ENCODE measurements at regions not wholly inside any gene's neighbourhood (a gene's known extent, or its start where the extent isn't known, plus 50 kb on each side); places are given as distances from the start of the nearest gene placed in this dataset.

- no peak for ATAC-seq
- no peak for DNase-seq
These were observed 62.0 kb downstream of the SUCNR1 start for GRCh38 chr3:151935446-151935845.

- ATAC-seq: no peak
- DNase-seq: no peak
These were observed 67.0 kb downstream of the SUCNR1 start for GRCh38 chr3:151940481-151940880.

- no peak for ATAC-seq
- DNase-seq: no peak
These were observed 70.1 kb downstream of the SUCNR1 start for GRCh38 chr3:151943539-151943938.

GRCh38 chr3:151944356-151944755, 70.9 kb downstream of the SUCNR1 start:
- ATAC-seq (no peak), DNase-seq (no peak)

- DNase-seq: no peak
- ATAC-seq: no peak
These were observed 73.2 kb downstream of the SUCNR1 start for GRCh38 chr3:151946606-151947005.

- ATAC-seq (no peak), DNase-seq (no peak)
These were observed 76.3 kb downstream of the SUCNR1 start for GRCh38 chr3:151949706-151950105.

- ATAC-seq (no peak), DNase-seq (no peak)
These were observed 81.9 kb downstream of the SUCNR1 start for GRCh38 chr3:151955356-151955755.

- no peak for DNase-seq
- ATAC-seq: no peak
These were observed 87.6 kb downstream of the SUCNR1 start for GRCh38 chr3:151960961-151961580.

GRCh38 chr3:151962352-151962751, 88.9 kb downstream of the SUCNR1 start:
- ATAC-seq (no peak), DNase-seq (no peak)

- ATAC-seq (no peak), DNase-seq (no peak)
These were observed 89.5 kb downstream of the SUCNR1 start for GRCh38 chr3:151962912-151963311.

GRCh38 chr3:151964743-151965142, 91.3 kb downstream of the SUCNR1 start:
- DNase-seq (no peak), ATAC-seq (no peak)

GRCh38 chr3:151969026-151969642, 95.7 kb downstream of the SUCNR1 start:
- ATAC-seq (no peak), DNase-seq (no peak)

GRCh38 chr3:151971814-151972579, 98.6 kb downstream of the SUCNR1 start:
- ATAC-seq (no peak), DNase-seq (no peak)

GRCh38 chr3:151974067-151974466, 100.6 kb downstream of the SUCNR1 start:
- no peak for ATAC-seq
- DNase-seq: no peak

GRCh38 chr3:151976211-151977050, 103.0 kb downstream of the SUCNR1 start:
- no peak for DNase-seq
- no peak for ATAC-seq

- DNase-seq (no peak), ATAC-seq (no peak)
These were observed 106.5 kb downstream of the SUCNR1 start for GRCh38 chr3:151979906-151980305.

- ATAC-seq (no peak), DNase-seq (no peak)
These were observed 110.1 kb downstream of the SUCNR1 start for GRCh38 chr3:151983538-151983937.

GRCh38 chr3:151985787-151986430, 112.5 kb downstream of the SUCNR1 start:
- DNase-seq: no peak
- ATAC-seq: no peak

GRCh38 chr3:151987893-151988292, 114.5 kb downstream of the SUCNR1 start:
- ATAC-seq: no peak
- no peak for DNase-seq

- no peak for ATAC-seq
- no peak for DNase-seq
These were observed 116.2 kb downstream of the SUCNR1 start for GRCh38 chr3:151989621-151990020.

GRCh38 chr3:151990696-151991376, 117.4 kb downstream of the SUCNR1 start:
- ATAC-seq: no peak
- DNase-seq: no peak

Data from stimulated activated naive CD8-positive, alpha-beta T cell treated with anti-CD3 and anti-CD28 coated beads, Interleukin-15, Interleukin-2, amounts not matched to agents 100 U/mL and 50 U/mL, for 24 hours (primary cell).